DOHH2 (cell line): ENCODE measurements at regions not wholly inside any gene's neighbourhood (a gene's known extent, or its start where the extent isn't known, plus 50 kb on each side); places are given as distances from the start of the nearest gene placed in this dataset.

ENCODE experiments used
- EZH2phosphoT487 ChIP-seq: fragments of 200-600 bp; sonication (generic); IDR thresholded peaks from 2 replicates; pipeline ENCODE4 v1.6.1; 2017; ENCODE audit warnings: borderline replicate concordance, mild to moderate bottlenecking, antibody characterized with exemption, low read length, moderate library complexity, mixed read lengths
- TF ChIP-seq, protein P1 (sequence below): fragments of 200-600 bp; sonication (generic); IDR thresholded peaks from one replicate; pipeline ENCODE4 v1.5.1; 2014; ENCODE audit warnings: antibody characterized with exemption, mild to moderate bottlenecking, low read depth, low read length; ENCODE audit not compliant: poor library complexity, severe bottlenecking

DNA sequence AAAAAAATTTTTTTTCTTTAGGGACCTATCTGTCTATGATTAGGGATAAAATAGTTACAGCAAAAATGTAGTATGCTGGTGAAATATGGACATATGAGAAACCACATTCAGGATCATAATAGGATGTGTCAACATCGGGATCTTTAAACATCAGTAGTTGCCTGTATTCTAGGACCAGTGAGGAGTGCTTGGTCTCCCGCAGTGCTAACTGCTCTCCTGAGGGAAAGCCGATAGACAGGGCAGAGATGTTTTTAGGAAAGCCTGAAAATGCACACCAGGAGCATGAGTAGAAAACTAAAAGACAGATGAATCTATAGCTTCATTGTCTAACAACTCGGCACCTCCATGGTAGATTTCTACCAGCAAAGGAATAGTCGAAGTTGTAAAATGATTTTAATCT is 178.1 kb upstream of the SMIM31 start:
- TF ChIP-seq, protein P1, sequence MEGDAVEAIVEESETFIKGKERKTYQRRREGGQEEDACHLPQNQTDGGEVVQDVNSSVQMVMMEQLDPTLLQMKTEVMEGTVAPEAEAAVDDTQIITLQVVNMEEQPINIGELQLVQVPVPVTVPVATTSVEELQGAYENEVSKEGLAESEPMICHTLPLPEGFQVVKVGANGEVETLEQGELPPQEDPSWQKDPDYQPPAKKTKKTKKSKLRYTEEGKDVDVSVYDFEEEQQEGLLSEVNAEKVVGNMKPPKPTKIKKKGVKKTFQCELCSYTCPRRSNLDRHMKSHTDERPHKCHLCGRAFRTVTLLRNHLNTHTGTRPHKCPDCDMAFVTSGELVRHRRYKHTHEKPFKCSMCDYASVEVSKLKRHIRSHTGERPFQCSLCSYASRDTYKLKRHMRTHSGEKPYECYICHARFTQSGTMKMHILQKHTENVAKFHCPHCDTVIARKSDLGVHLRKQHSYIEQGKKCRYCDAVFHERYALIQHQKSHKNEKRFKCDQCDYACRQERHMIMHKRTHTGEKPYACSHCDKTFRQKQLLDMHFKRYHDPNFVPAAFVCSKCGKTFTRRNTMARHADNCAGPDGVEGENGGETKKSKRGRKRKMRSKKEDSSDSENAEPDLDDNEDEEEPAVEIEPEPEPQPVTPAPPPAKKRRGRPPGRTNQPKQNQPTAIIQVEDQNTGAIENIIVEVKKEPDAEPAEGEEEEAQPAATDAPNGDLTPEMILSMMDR: no peak
- TF ChIP-seq EZH2phosphoT487: no peak
